ENCODE measurements at regions not wholly inside any gene's neighbourhood (a gene's known extent, or its start where the extent isn't known, plus 50 kb on each side); places are given as distances from the start of the nearest gene placed in this dataset.

GRCh38 chr21:43281661-43282357 lies 113.0 kb downstream of the CRYAA start:
- Mint-ChIP-seq H3K4me3 (no peak overlapping the region), H3K27ac (no peak overlapping the region), H3K36me3 (no peaks in the 10 kb centered on the region), H3K27me3 (peaks cover 7 to 17% of the 10 kb centered on the region in 2 donors), H3K9me3 (no peaks in the 10 kb centered on the region), H3K4me1 (peaks cover 8 to 10% of the 10 kb centered on the region in 2 donors)
- ATAC-seq (replicated peaks) (no peak), DNase-seq (no peak)

DNA sequence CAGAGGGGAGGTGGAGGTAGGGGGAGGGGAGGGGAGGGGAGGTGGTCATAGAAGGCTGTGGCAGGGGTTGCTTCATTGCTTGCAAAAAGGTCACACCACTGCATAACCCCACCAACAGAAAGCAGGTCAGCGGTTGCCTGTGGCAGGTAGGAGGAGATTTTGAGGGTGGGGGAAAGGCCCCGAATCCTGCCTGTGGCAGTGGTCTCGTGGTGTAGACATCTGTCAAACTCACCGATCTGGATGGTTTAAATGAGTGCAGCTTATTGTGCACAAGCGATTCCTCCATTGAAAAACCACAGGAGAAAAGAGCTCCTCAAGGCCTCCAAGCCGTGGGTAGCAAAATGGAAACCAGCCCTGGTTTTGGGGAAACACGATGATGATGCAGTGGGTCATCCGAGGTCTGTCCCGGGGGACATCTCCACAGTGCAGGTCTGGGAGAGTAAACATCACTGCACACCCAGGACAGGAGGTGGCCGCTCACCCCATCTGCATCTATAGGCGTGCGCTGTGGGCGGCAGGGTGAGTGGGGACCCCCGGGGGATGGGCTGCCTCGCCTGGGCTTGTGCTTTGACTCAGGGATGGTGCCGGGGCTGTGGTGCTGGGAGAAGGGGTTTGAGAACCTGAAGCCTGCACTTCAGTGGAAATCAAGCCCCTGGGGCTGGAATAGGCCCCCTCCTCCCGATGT lies 112.3 kb downstream of the CRYAA start:
- peaks cover 11 to 24% of the 10 kb centered on the region in 2 donors for H3K27me3 Mint-ChIP-seq
- peak overlapping the region in 1 of 2 donors; percentile 16 for H3K4me3 Mint-ChIP-seq
- no peaks in the 10 kb centered on the region for H3K9me3 Mint-ChIP-seq
- peaks cover 8 to 11% of the 10 kb centered on the region in 2 donors for H3K4me1 Mint-ChIP-seq
- H3K27ac Mint-ChIP-seq, result no peak overlapping the region
- H3K36me3 Mint-ChIP-seq, result no peaks in the 10 kb centered on the region
- DNase-seq, result no peak
- peak; percentile 60 to 64 for ATAC-seq (replicated peaks)

DNA sequence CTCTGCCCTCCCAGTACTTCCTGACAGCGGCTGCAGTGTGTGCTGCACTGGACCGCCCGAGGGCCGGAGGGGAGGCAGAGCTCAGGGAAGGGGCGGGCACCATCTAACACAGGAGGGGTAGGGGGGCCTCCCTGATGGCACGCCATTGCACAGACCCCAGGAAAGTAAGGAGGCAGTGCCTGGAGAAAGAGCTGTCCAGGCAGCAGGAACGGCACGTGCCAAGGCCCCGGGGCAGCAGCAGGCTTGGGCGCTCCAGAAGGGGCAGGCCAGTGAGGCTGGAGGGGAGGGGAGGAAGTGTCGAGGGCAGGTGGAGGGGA lies 110.7 kb downstream of the CRYAA start:
- ATAC-seq (replicated peaks), result no peak
- H3K9me3 Mint-ChIP-seq, result peaks cover 0 to 2% of the 10 kb centered on the region in 2 donors

GRCh38 chr21:43278766-43279577 lies 110.2 kb downstream of the CRYAA start:
- Mint-ChIP-seq H3K27ac (no peak overlapping the region), H3K36me3 (no peaks in the 10 kb centered on the region), H3K9me3 (peaks cover 0 to 2% of the 10 kb centered on the region in 2 donors), H3K27me3 (peaks cover 21 to 40% of the 10 kb centered on the region in 2 donors), H3K4me1 (peaks cover 17 to 22% of the 10 kb centered on the region in 2 donors), H3K4me3 (no peak overlapping the region)
- no peak for DNase-seq
- no peak for ATAC-seq (replicated peaks)

More for the DNA sequence above, 110.7 kb downstream of the CRYAA start:
- H3K4me1 Mint-ChIP-seq, result peaks cover 16 to 22% of the 10 kb centered on the region in 2 donors
- no peak overlapping the region for H3K4me3 Mint-ChIP-seq
- no peak for DNase-seq
- peaks cover 20 to 35% of the 10 kb centered on the region in 2 donors for H3K27me3 Mint-ChIP-seq
- H3K27ac Mint-ChIP-seq, result no peak overlapping the region
- H3K36me3 Mint-ChIP-seq, result no peaks in the 10 kb centered on the region

- peaks cover 0 to 2% of the 10 kb centered on the region in 2 donors for H3K9me3 Mint-ChIP-seq
- peaks cover 17 to 22% of the 10 kb centered on the region in 2 donors for H3K4me1 Mint-ChIP-seq
- peaks cover 23 to 44% of the 10 kb centered on the region in 2 donors for H3K27me3 Mint-ChIP-seq
- H3K27ac Mint-ChIP-seq, result no peak overlapping the region
- no peak overlapping the region for H3K4me3 Mint-ChIP-seq
- DNase-seq (no peak), ATAC-seq (replicated peaks) (no peak)
- no peaks in the 10 kb centered on the region for H3K36me3 Mint-ChIP-seq
These were observed 109.6 kb downstream of the CRYAA start for GRCh38 chr21:43278359-43278758.

- no peak for DNase-seq
- Mint-ChIP-seq H3K9me3 (peaks cover 0 to 2% of the 10 kb centered on the region in 2 donors), H3K27me3 (peaks cover 23 to 51% of the 10 kb centered on the region in 2 donors), H3K4me1 (peaks cover 17 to 22% of the 10 kb centered on the region in 2 donors), H3K36me3 (no peaks in the 10 kb centered on the region), H3K4me3 (no peak overlapping the region), H3K27ac (no peak overlapping the region)
- no peak for ATAC-seq (replicated peaks)
These were observed 108.9 kb downstream of the CRYAA start for GRCh38 chr21:43277481-43278351.

DNA sequence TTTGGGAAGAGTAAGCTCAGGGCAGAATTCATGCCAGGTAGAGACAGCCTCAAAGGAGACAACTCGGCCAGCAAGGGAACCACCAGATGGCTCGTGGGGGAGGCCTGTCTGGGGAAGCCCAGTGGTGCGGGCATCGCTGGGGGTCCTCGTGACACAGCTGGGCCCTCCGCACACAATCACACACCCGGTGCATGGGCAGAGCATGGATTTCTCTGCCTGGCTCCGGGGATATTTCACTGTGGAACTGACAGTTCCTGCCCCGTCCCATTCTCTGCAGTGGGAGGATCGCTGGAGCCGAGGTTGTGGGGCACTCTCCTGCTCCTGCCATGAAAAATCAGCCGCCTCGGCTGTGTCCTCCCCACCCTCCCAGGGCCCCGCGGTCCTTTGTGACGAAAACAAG lies 108.0 kb downstream of the CRYAA start:
- peaks cover 27 to 60% of the 10 kb centered on the region in 2 donors for H3K27me3 Mint-ChIP-seq
- peaks cover 0 to 2% of the 10 kb centered on the region in 2 donors for H3K9me3 Mint-ChIP-seq

DNA sequence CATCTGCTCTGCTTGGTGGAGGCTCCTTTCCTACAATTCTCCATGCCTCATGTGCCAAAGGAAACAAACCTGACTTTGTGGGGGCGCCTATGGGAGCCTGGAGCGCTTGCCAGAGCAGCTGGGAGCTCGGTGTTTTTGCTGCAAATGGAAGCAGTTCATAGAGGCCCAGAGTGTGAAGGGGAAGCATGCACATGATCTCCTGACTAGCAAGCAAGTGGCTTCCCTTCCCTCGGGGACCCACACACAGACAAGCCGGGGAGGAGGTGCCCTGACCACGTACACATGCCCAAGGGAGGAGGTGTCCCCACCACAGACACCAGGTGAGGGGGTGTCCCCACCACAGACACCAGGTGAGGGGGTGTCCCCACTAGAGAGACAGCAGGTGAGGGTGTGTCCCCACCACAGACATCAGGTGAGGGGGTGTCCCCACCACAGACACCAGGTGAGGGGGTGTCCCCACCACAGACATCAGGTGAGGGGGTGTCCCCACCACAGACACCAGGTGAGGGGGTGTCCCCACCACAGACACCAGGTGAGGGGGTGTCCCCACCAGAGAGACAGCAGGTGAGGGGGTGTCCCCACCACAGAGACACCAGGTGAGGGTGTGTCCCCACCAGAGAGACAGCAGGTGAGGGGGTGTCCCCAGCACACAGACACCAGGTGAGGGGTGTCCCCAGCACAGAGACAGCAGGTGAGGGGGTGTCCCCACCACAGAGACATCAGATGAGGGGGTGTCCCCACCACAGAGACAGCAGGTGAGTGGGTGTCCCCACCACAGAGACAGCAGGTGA lies 106.8 kb downstream of the CRYAA start:
- Mint-ChIP-seq H3K4me3 (peak overlapping the region in 1 of 2 donors; percentile 41), H3K27me3 (peaks cover 27 to 70% of the 10 kb centered on the region in 2 donors), H3K27ac (peak overlapping the region; percentile 88), H3K9me3 (peaks cover 0 to 2% of the 10 kb centered on the region in 2 donors), H3K4me1 (peaks cover 14 to 15% of the 10 kb centered on the region in 2 donors), H3K36me3 (no peaks in the 10 kb centered on the region)
- peak; percentile 51 for DNase-seq
- ATAC-seq (replicated peaks), result peak; percentile 79 to 85

More for the DNA sequence above, 108.0 kb downstream of the CRYAA start:
- no peak for DNase-seq
- Mint-ChIP-seq H3K4me1 (peaks cover 17 to 22% of the 10 kb centered on the region in 2 donors), H3K27ac (peak overlapping the region; percentile 59), H3K36me3 (no peaks in the 10 kb centered on the region), H3K4me3 (no peak overlapping the region)
- no peak for ATAC-seq (replicated peaks)

DNA sequence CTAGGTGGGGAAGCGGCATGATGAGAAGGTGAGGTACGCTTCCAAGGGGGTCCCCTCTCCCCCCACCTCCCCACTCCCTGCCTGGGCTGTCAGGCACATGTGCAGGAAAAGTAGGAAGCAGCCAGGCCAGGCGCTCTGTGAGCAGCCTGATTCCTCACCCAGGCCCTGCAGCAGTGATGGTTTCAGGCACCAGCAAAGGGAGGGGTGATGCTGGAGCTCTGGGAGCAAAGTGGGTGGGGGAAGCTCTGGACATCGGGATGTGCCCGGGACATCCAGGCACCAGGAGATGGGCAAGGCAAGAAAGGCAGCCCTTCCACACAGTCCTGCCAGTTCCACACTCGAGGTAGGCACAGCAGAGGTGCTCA lies 106.1 kb downstream of the CRYAA start:
- Mint-ChIP-seq H3K27ac (no peak overlapping the region), H3K36me3 (no peaks in the 10 kb centered on the region), H3K9me3 (peaks cover 0 to 2% of the 10 kb centered on the region in 2 donors), H3K4me1 (peaks cover 14 to 15% of the 10 kb centered on the region in 2 donors), H3K4me3 (no peak overlapping the region), H3K27me3 (peaks cover 27 to 76% of the 10 kb centered on the region in 2 donors)
- DNase-seq (no peak), ATAC-seq (replicated peaks) (no peak)

DNA sequence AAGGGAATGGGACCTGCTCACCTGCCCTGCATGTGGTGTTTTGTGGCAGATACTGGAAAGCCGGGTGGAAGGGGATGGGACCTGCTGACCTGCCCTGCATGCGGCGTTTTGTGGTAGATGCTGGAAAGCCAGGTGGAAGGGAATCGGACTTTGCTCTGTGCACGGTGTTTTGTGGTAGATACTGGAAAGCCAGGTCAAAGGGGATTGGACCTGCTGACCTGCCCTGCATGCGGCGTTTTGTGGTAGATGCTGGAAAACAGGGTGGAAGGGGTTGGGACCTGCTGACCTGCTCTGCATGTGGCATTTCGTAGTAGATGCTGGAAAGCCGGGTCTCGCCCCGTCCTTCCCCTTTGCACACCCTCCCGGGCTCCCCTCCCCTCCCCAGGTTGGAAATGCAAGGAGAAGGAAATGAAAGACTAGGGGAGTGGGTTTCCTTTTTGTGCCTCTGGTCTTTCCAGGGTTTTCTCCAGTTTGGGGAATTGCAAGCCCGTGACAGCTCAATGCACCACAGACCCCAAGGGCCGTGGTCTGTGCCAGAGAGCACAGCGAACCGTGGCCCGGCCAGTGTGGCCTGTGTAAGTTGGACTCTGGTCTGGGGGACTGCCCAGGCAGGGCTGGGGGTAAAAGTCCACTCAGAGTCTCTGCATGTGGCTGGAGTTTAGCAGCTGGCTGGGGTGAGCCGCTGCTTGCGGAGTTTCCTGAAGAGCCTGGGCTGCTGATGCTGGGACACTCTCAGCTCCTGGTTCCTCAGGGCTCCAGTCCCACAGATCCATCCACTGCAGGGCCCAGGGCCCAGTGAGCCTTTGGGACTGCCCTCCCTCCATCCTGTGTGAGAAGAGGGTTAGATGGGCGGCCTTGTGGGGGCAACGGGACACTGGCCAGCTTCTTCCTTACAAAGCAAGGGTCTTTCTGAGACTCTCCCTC lies 105.5 kb downstream of the CRYAA start:
- peaks cover 27 to 80% of the 10 kb centered on the region in 2 donors for H3K27me3 Mint-ChIP-seq
- peak overlapping the region; percentile 59 for H3K27ac Mint-ChIP-seq

DNA sequence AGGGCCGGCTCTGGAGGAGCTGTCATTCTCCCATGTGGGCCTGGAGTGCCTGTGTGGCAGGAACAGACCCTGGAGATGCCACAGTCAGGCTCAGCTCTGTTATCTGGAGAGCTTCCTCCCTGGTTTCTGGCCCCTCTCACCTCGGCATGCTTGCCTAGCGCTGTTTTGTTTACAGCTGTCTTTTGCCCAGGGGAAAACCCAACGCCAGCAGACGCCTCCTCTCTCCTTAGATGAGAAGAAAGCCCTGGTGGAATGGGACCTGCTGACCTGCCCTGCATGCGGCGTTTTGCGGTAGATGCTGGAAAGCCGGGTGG lies 104.9 kb downstream of the CRYAA start:
- no peak overlapping the region for H3K4me3 Mint-ChIP-seq
- H3K27me3 Mint-ChIP-seq, result peaks cover 27 to 85% of the 10 kb centered on the region in 2 donors

More for the DNA sequence above, 105.5 kb downstream of the CRYAA start:
- Mint-ChIP-seq H3K9me3 (peaks cover 0 to 2% of the 10 kb centered on the region in 2 donors), H3K4me3 (no peak overlapping the region), H3K36me3 (no peaks in the 10 kb centered on the region), H3K4me1 (peaks cover 16 to 19% of the 10 kb centered on the region in 2 donors)
- ATAC-seq (replicated peaks) (no peak), DNase-seq (no peak)

GRCh38 chr21:43273016-43273707 lies 104.4 kb downstream of the CRYAA start:
- H3K4me1 Mint-ChIP-seq, result peaks cover 18 to 28% of the 10 kb centered on the region in 2 donors

More for the DNA sequence above, 104.9 kb downstream of the CRYAA start:
- Mint-ChIP-seq H3K36me3 (no peaks in the 10 kb centered on the region), H3K9me3 (peaks cover 0 to 2% of the 10 kb centered on the region in 2 donors), H3K4me1 (peaks cover 19 to 25% of the 10 kb centered on the region in 2 donors), H3K27ac (peak overlapping the region; percentile 59)
- DNase-seq, result no peak
- ATAC-seq (replicated peaks), result no peak

More at GRCh38 chr21:43273016-43273707, 104.4 kb downstream of the CRYAA start:
- Mint-ChIP-seq H3K9me3 (peaks cover 0 to 2% of the 10 kb centered on the region in 2 donors), H3K27me3 (peaks cover 26 to 85% of the 10 kb centered on the region in 2 donors), H3K36me3 (no peaks in the 10 kb centered on the region), H3K4me3 (no peak overlapping the region), H3K27ac (no peak overlapping the region)
- ATAC-seq (replicated peaks) (no peak), DNase-seq (no peak)
